SK-MEL-5 (cell line): ENCODE measurements at regions not wholly inside any gene's neighbourhood (a gene's known extent, or its start where the extent isn't known, plus 50 kb on each side); places are given as distances from the start of the nearest gene placed in this dataset.

ENCODE experiments used
- DNase-seq: peaks from one replicate; pipeline ENCODE4 v3.0.0-alpha.2; 2016; ENCODE audit warnings: low read depth, low spot score
- in situ Hi-C: cut with HindIII; loops from 2 replicates; pipeline ENCODE4 v1.10.0; 2016; ENCODE audit warnings: low sequenced_read_pairs, high pct_unique_total_duplicates, low pct_unique_long_range_greater_than_20kb

GRCh38 chr6:124877468-124877867 is 84.8 kb upstream of the RNF217 start:
- no peak for DNase-seq
- in situ Hi-C loops, result no loop called here

- no peak for DNase-seq
- in situ Hi-C loops, result no loop called here
Measured at GRCh38 chr6:124879110-124879991, 82.9 kb upstream of the RNF217 start.

GRCh38 chr6:124879992-124880355 is 82.3 kb upstream of the RNF217 start:
- in situ Hi-C loops, result no loop called here

GRCh38 chr6:124881898-124882578 is 80.2 kb upstream of the RNF217 start:
- in situ Hi-C loops, result no loop called here

More at GRCh38 chr6:124879992-124880355, 82.3 kb upstream of the RNF217 start:
- DNase-seq, result no peak

GRCh38 chr6:124882579-124883393 is 79.5 kb upstream of the RNF217 start:
- DNase-seq, result no peak
- in situ Hi-C loops, result no loop called here

More at GRCh38 chr6:124881898-124882578, 80.2 kb upstream of the RNF217 start:
- DNase-seq, result peak; percentile 18

- no peak for DNase-seq
- in situ Hi-C loops, result no loop called here
Measured at GRCh38 chr6:124885171-124885570, 77.1 kb upstream of the RNF217 start.

GRCh38 chr6:124887872-124888580 is 74.2 kb upstream of the RNF217 start:
- in situ Hi-C loops, result no loop called here
- peak; percentile 62 for DNase-seq

GRCh38 chr6:124888581-124889371 is 73.5 kb upstream of the RNF217 start:
- DNase-seq, result no peak
- in situ Hi-C loops, result no loop called here

DNA sequence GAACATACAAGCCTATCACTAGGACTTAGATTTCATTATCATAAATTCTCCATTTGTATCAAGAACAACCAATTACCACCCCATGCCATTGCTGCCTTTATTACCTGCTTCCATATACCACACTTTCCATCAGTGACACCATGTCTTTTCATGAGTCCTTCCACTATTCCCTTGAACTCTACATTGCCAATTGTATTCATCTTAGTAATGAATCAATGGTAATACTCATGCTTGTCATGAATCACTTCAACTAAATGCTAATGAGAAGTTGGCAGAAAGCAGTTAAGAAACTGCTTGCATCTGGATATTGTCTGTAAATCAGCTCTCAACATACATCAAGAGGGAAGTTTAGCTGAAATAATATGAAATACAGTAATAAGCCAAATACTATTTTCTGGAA is 61.2 kb upstream of the RNF217 start:
- in situ Hi-C loops, result no loop called here
- DNase-seq, result no peak

DNA sequence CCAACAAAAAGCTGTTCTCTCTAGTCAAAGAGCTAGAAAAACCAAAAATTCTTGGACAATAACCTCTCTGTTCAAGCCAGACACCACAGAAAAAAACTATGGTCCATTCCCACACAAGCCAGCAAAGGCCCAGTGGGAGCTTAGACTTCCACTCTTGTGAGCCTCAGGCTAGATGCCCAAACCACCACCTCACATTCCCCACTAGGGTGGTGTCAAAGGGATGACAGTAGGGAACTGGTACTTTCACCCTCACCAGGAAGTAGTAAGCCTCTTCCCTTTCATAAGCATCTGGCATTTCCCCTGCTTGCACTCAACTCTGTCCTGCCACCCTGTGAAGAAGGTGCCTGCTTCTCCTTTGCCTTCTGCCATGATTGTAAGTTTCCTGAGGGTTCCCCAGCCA is 58.4 kb upstream of the RNF217 start:
- in situ Hi-C loops, result no loop called here
- DNase-seq, result peak; percentile 49

GRCh38 chr6:124907596-124907995 is 54.6 kb upstream of the RNF217 start:
- no peak for DNase-seq
- in situ Hi-C loops, result no loop called here
